T-cell (primary cell): ENCODE measurements at regions not wholly inside any gene's neighbourhood (a gene's known extent, or its start where the extent isn't known, plus 50 kb on each side); places are given as distances from the start of the nearest gene placed in this dataset.
"Not testable (repeated sequence)": the region's sequence is repeated elsewhere in the genome, so short reads cannot be mapped to it uniquely, and the experiment has no call there.

ENCODE experiments used
- ATAC-seq, 4 experiments: fragments of 200-7000 bp in 3 of 4; fragments of 150-1000 bp in 1 of 4; cut with Tn5 transposase; replicated peaks in 1 of 4; 1 replicate in 3 of 4; 2 replicates in 1 of 4; pipeline ENCODE4 v1.10.0; 2021; ENCODE audit warnings: moderate library complexity in 3 of 4, mild to moderate bottlenecking in 2 of 4, moderate number of reproducible peaks in 1 of 4
- CTCF ChIA-PET, 2 donors: fragments of 300-600 bp; sonication (Branson Sonifier 250); formaldehyde crosslinking; loops; one replicate each; lab custom pipeline; 2022; ENCODE audit warnings: antibody characterized with exemption in 2 of 2; lab: Charles Lee
- POLR2A ChIA-PET, 2 donors: fragments of 300-600 bp; sonication (Branson Sonifier 250); formaldehyde crosslinking; loops; one replicate each; lab custom pipeline; 2022; ENCODE audit warnings: antibody characterized with exemption in 2 of 2; lab: Charles Lee
- DNase-seq, 35 experiments: peaks; one replicate each; pipeline versions ENCODE4 v3.0.0 to v3.0.0-alpha.2; 2013 to 2023
- H3K27ac ChIP-seq: one replicate; pipeline ENCODE4 v1.5.1; 2013; ENCODE audit warnings: low read length
- H3K27me3 ChIP-seq, 2 experiments: replicated peaks in 1 of 2; 1 replicate in 1 of 2; 2 replicates in 1 of 2; pipeline versions ENCODE4 v1.6.1 to v1.7.0; 2013; ENCODE audit warnings: low read length in 1 of 2, mixed read lengths in 1 of 2; ENCODE audit not compliant: control insufficient read depth in 2 of 2, insufficient read depth in 2 of 2; ENCODE audit errors: extremely low read depth in 1 of 2
- H3K36me3 ChIP-seq, 2 donors: 1 replicate in 1 of 2; 2 replicates in 1 of 2; pipeline versions ENCODE4 v1.6.1 to v1.7.0; 2013; ENCODE audit warnings: low read length in 1 of 2; ENCODE audit not compliant: control insufficient read depth in 2 of 2, insufficient read depth in 1 of 2; ENCODE audit errors: extremely low read depth in 1 of 2
- H3K4me1 ChIP-seq, 2 experiments: 1 replicate in 1 of 2; 2 replicates in 1 of 2; pipeline versions ENCODE4 v1.6.1 to v1.7.0; 2013; ENCODE audit warnings: low read length in 2 of 2, mixed read lengths in 1 of 2; ENCODE audit not compliant: insufficient read depth in 2 of 2, control insufficient read depth in 1 of 2; ENCODE audit errors: extremely low read depth in 1 of 2
- H3K4me3 ChIP-seq, 2 donors: 1 replicate in 1 of 2; 2 replicates in 1 of 2; pipeline versions ENCODE4 v1.5.1 to v1.7.0; 2013; ENCODE audit warnings: mild to moderate bottlenecking in 2 of 2, low read length in 1 of 2, moderate library complexity in 1 of 2; ENCODE audit not compliant: control insufficient read depth in 1 of 2; ENCODE audit errors: extremely low read depth in 1 of 2
- H3K9me3 ChIP-seq: 2 replicates; pipeline ENCODE4 v1.7.0; 2013
- H3K27ac Mint-ChIP-seq, 2 donors: one replicate each; pipeline ENCODE4 v1.8.0; 2020 to 2021; ENCODE audit warnings: mild to moderate bottlenecking in 2 of 2, mixed read lengths in 2 of 2
- H3K27me3 Mint-ChIP-seq, 2 donors: one replicate each; pipeline ENCODE4 v1.8.0; 2021 to 2022; ENCODE audit warnings: mixed read lengths in 2 of 2
- H3K36me3 Mint-ChIP-seq: one replicate; pipeline ENCODE4 v1.8.0; 2021; ENCODE audit warnings: mixed read lengths
- H3K4me1 Mint-ChIP-seq, 3 donors: one replicate each; pipeline ENCODE4 v1.8.0; 2020 to 2022; ENCODE audit warnings: mixed read lengths in 3 of 3, mild to moderate bottlenecking in 1 of 3
- H3K4me3 Mint-ChIP-seq, 3 donors: one replicate each; pipeline ENCODE4 v1.8.0; 2020 to 2022; ENCODE audit warnings: mild to moderate bottlenecking in 3 of 3, mixed read lengths in 3 of 3, moderate library complexity in 3 of 3
- H3K9me3 Mint-ChIP-seq, 3 donors: one replicate each; pipeline ENCODE4 v1.8.0; 2020 to 2022; ENCODE audit warnings: mixed read lengths in 3 of 3
- WGBS: methylation state at CpG from one replicate; pipeline ENCODE4 v1.1.5; 2013; ENCODE audit warnings: missing lambda C conversion rate; ENCODE audit not compliant: insufficient coverage; 5-methylcytosine and 5-hydroxymethylcytosine counted together

DNA sequence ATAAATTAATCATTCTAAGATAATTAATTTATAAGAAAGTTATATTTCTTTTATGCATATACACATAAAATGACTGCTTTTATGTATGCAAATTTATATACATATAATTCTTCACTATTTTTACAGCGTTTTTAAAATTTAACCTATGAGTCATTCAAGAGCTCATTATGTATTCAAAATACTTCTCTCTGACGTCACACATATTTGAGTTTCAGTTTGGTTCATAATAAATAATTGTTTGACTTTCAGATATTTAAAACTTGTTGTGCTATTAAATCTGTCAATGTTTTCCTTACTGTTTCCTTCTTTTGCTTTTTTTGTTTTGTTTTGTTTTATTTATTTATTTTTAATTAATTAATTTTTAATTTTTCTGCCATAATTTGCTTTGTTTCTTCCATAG is 467.5 kb upstream of the ADGRB3 start:
- H3K4me1 Mint-ChIP-seq: no peaks in the 10 kb centered on the region
- no peaks in the 10 kb centered on the region for H3K4me1 ChIP-seq
- H3K9me3 Mint-ChIP-seq: peaks cover 4 to 7% (median 4%) of the 10 kb centered on the region in 3 donors
- H3K27me3 Mint-ChIP-seq: no peaks in the 10 kb centered on the region
- no peaks in the 10 kb centered on the region for H3K36me3 ChIP-seq
- ATAC-seq (no peak), DNase-seq (no peak)
- no peaks in the 10 kb centered on the region for H3K27me3 ChIP-seq
- ChIA-PET CTCF (no interaction called here), POLR2A (no interaction called here)
- no peak overlapping the region for H3K4me3 ChIP-seq
- no peak overlapping the region for H3K4me3 Mint-ChIP-seq
- no peak overlapping the region for H3K27ac Mint-ChIP-seq
- WGBS: no CpG with 5 or more reads among the region's 2 CpGs
- H3K36me3 Mint-ChIP-seq: no peaks in the 10 kb centered on the region
- no peak overlapping the region for H3K27ac ChIP-seq
- peaks cover 3% of the 10 kb centered on the region for H3K9me3 ChIP-seq

DNA sequence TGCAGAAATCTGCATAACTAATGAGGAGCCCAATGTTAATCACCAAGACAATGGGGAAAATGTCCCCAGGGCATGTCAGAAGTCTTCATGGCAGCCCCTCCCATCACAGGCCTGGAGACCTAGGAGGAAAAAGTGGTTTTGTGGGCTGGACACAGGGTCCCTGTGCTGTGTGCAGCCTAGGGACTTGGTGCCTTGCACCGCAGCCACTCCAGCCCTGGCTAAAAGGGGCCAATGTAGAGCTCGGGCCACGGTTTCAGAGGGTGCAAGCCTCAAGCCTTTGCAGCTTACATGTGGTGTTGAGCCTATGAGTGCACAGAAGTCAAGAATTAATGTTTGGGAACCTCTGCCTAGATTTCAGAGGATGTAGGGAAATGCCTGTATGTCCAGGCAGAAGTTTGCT is 474.3 kb upstream of the ADGRB3 start:
- H3K4me3 ChIP-seq, H3K27me3 Mint-ChIP-seq, H3K4me1 Mint-ChIP-seq, H3K36me3 Mint-ChIP-seq, POLR2A ChIA-PET, H3K4me1 ChIP-seq, H3K27ac Mint-ChIP-seq, CTCF ChIA-PET, DNase-seq, H3K4me3 Mint-ChIP-seq, ATAC-seq, H3K36me3 ChIP-seq, H3K27me3 ChIP-seq, H3K27ac ChIP-seq, H3K9me3 ChIP-seq: not testable (repeated sequence)
- H3K9me3 Mint-ChIP-seq: peaks cover 8 to 19% (median 10%) of the 10 kb centered on the region in 3 donors
- WGBS: 77% methylated on average over 3 of the region's 3 CpGs

DNA sequence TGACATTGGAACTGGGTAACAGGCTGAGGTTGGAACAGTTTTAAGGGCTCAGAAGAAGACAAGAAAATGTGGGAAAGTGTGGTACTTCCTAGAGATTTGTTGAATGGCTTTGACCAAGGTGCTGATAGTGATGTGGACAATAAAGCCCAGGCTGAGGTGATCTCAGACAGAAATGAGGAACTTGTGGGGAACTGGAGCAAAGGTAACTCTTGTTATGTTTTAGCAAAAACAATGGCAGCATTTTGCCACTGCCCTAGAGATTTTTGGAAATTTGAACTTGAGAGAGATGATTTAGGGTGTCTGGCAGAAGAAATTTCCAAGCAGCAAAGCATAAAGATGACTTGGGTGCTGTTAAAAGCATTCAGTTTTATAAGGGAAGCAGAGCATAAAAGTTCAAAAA is 474.7 kb upstream of the ADGRB3 start:
- no peaks in the 10 kb centered on the region for H3K27me3 ChIP-seq
- ATAC-seq: no peak
- Mint-ChIP-seq H3K4me3 (no peak overlapping the region), H3K27ac (no peak overlapping the region), H3K9me3 (peaks cover 8 to 19% (median 10%) of the 10 kb centered on the region in 3 donors), H3K4me1 (no peaks in the 10 kb centered on the region), H3K36me3 (no peaks in the 10 kb centered on the region), H3K27me3 (no peaks in the 10 kb centered on the region)
- H3K4me1 ChIP-seq: no peaks in the 10 kb centered on the region
- H3K9me3 ChIP-seq: no peaks in the 10 kb centered on the region
- no peak overlapping the region for H3K4me3 ChIP-seq
- H3K36me3 ChIP-seq: no peaks in the 10 kb centered on the region
- DNase-seq: no peak
- POLR2A ChIA-PET: no interaction called here
- CTCF ChIA-PET: no interaction called here
- no peak overlapping the region for H3K27ac ChIP-seq

DNA sequence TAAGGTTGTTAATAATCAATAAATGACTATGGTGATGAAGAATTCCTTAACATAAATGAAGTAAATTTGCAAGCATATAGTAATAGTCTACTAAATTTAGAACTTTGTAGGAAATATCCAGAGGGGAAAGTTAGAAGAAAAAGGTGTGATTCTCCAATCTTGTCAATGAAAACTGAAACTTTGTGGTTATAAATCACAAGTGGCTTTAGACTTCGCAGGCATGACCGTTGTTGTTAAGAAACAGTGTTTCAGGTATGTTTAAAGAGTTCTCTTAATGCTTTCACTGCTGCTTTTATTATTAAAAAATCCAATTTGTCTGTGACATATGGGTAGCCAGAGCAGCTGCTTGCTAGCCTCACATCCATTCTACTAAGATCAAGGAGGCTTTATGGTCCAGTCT is 475.6 kb upstream of the ADGRB3 start:
- no peak overlapping the region for H3K27ac Mint-ChIP-seq
- H3K4me3 Mint-ChIP-seq: no peak overlapping the region
- ATAC-seq: no peak
- H3K27me3 Mint-ChIP-seq: no peaks in the 10 kb centered on the region
- H3K27ac ChIP-seq: no peak overlapping the region
- H3K4me1 ChIP-seq: no peaks in the 10 kb centered on the region
- peaks cover 7 to 16% (median 8%) of the 10 kb centered on the region in 3 donors for H3K9me3 Mint-ChIP-seq
- ChIA-PET CTCF (no interaction called here), POLR2A (no interaction called here)
- no peaks in the 10 kb centered on the region for H3K27me3 ChIP-seq
- H3K9me3 ChIP-seq: no peaks in the 10 kb centered on the region
- no peak overlapping the region for H3K4me3 ChIP-seq
- no CpG with 5 or more reads among the region's 2 CpGs for WGBS
- H3K36me3 Mint-ChIP-seq: no peaks in the 10 kb centered on the region
- no peak for DNase-seq
- H3K36me3 ChIP-seq: no peaks in the 10 kb centered on the region
- no peaks in the 10 kb centered on the region for H3K4me1 Mint-ChIP-seq

DNA sequence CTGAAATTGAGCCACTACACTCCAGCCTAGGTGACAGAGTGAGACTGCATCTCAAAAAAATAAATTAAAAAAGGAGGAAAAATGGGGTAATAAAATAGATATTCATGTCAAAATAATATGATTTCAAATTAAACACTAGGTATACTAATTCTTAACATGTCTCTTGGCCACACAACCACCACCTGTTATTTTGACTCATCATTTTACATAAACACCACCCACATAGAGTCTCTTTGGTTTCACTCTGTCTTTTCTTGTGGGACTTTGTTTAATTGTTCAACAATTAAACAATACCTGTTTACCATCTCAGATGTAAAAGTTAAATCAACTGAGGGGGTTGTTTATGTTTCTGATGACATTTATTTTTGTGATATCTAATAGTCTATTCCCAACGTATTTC is 476.8 kb upstream of the ADGRB3 start:
- POLR2A ChIA-PET: no interaction called here
- no peaks in the 10 kb centered on the region for H3K4me1 ChIP-seq
- ATAC-seq (no peak), DNase-seq (no peak)
- WGBS: no CpG with 5 or more reads among the region's 1 CpG
- no peaks in the 10 kb centered on the region for H3K4me1 Mint-ChIP-seq
- H3K27ac ChIP-seq: no peak overlapping the region
- H3K27me3 Mint-ChIP-seq: no peaks in the 10 kb centered on the region
- H3K27ac Mint-ChIP-seq: no peak overlapping the region
- no peak overlapping the region for H3K4me3 Mint-ChIP-seq
- no peak overlapping the region for H3K4me3 ChIP-seq
- no peaks in the 10 kb centered on the region for H3K36me3 ChIP-seq
- no peaks in the 10 kb centered on the region for H3K36me3 Mint-ChIP-seq
- no peaks in the 10 kb centered on the region for H3K9me3 ChIP-seq
- no peaks in the 10 kb centered on the region for H3K27me3 ChIP-seq
- CTCF ChIA-PET: no interaction called here
- H3K9me3 Mint-ChIP-seq: peaks cover 11 to 20% (median 12%) of the 10 kb centered on the region in 3 donors

DNA sequence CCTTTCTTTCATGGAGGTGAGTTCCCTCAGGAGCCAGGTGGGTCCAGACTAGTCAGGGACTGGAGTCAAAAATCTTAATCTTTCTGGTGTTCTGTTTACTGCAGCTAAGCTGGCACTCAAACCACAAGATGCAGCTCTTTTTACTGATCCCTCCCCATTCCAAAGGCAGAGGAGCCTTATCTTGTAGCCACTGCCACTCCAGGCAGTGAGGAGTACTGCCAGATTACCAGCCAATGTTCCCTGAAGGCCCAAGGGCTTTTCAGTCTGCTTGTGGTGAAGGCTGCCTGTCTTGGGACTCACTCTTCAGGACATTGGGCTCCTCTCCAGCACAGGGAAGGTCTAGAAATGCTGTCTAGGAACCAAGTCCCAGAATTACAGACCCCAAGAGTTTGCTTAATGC is 490.4 kb upstream of the ADGRB3 start:
- Mint-ChIP-seq H3K4me1 (no peaks in the 10 kb centered on the region), H3K4me3 (no peak overlapping the region), H3K27me3 (no peaks in the 10 kb centered on the region), H3K36me3 (no peaks in the 10 kb centered on the region), H3K27ac (no peak overlapping the region), H3K9me3 (peaks cover 5 to 21% (median 14%) of the 10 kb centered on the region in 3 donors)
- DNase-seq (no peak), ATAC-seq (no peak)
- Histone ChIP-seq H3K9me3 (peaks cover 3% of the 10 kb centered on the region), H3K27me3 (no peaks in the 10 kb centered on the region), H3K4me3 (no peak overlapping the region), H3K36me3 (no peaks in the 10 kb centered on the region), H3K4me1 (no peaks in the 10 kb centered on the region), H3K27ac (no peak overlapping the region)
- ChIA-PET CTCF (no interaction called here), POLR2A (no interaction called here)

DNA sequence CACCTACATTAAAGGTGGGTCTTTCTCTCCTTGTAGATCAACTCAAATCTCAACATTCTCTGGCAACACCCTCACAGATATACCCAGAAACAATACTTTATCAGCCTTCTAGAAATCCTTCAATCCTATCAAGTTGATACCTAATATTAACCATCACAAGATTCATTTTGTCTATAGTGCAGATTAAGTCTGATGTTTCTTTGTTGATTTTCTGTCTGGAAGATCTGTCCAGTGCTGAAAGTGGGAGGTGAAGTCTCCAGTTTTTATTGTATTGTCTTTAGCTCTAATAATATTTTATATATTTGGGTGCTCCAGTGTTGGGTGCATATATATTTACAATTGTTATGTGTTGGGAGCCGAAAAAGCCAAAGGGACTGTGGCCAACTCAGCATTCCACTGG is 493.9 kb upstream of the ADGRB3 start:
- peaks cover 10 to 18% (median 16%) of the 10 kb centered on the region in 3 donors for H3K9me3 Mint-ChIP-seq
- WGBS: 60% methylated on average over 1 of the region's 1 CpG
- no peaks in the 10 kb centered on the region for H3K9me3 ChIP-seq
- no peaks in the 10 kb centered on the region for H3K36me3 ChIP-seq
- no peak overlapping the region for H3K27ac ChIP-seq
- no peaks in the 10 kb centered on the region for H3K4me1 ChIP-seq
- H3K27me3 ChIP-seq: no peaks in the 10 kb centered on the region
- no peaks in the 10 kb centered on the region for H3K27me3 Mint-ChIP-seq
- no peak for ATAC-seq
- H3K4me3 Mint-ChIP-seq: no peak overlapping the region
- CTCF ChIA-PET: no interaction called here
- H3K4me3 ChIP-seq: no peak overlapping the region
- POLR2A ChIA-PET: no interaction called here
- no peaks in the 10 kb centered on the region for H3K4me1 Mint-ChIP-seq
- no peaks in the 10 kb centered on the region for H3K36me3 Mint-ChIP-seq
- no peak for DNase-seq
- no peak overlapping the region for H3K27ac Mint-ChIP-seq
